NCI-H774 (cell line): ENCODE measurements at regions not wholly inside any gene's neighbourhood (a gene's known extent, or its start where the extent isn't known, plus 50 kb on each side); places are given as distances from the start of the nearest gene placed in this dataset.

Experiments used
- DNase-seq: peaks from one replicate; lab custom pipeline; 2025; lab: John Stamatoyannopoulos, UW

GRCh38 chr11:27287205-27287604 is 75.8 kb downstream of the CCDC34 start:
- DNase-seq: no peak

DNA sequence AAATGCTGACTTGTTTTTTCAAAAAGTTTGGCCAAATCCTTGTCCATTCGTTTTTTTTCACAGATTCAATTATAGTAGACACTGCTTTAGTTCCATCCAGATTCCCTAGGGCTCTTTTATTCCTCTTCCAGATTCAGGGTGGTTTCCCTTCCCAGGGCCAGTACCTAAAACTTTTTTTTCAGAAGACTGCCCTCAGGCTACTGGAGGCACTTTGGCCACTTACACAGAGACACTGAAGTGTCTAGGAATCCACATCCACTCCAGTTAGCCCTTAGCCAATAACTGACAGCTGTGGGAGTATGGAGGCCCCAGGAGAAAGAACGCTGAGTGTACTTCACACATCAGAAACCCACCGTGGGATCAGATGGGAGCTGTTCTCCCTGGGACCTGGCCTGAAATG is 77.3 kb downstream of the CCDC34 start:
- DNase-seq: no peak

DNA sequence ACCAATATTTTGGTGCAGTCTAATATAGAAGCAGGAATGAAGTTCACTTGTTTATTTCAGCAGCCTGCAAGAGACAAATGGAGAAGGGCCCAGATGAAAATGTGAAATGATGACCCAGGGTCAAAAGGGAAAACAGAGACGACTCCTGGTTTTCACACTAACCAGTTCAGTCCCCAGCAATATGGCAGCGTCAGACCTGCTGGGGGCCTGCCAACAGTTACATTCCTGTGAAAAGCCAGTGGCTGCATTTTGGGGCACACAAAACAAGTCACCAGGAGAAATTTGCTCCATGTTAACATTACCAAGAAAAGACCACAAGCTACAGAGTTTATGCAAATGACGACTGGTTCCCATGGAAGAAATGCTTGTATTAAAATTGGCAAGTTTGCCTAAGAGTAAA is 80.2 kb downstream of the CCDC34 start:
- no peak for DNase-seq

- DNase-seq: no peak
These were observed 81.0 kb downstream of the CCDC34 start for GRCh38 chr11:27281740-27282590.

- DNase-seq: no peak
These were observed 81.7 kb downstream of the CCDC34 start for GRCh38 chr11:27281276-27281675.

DNA sequence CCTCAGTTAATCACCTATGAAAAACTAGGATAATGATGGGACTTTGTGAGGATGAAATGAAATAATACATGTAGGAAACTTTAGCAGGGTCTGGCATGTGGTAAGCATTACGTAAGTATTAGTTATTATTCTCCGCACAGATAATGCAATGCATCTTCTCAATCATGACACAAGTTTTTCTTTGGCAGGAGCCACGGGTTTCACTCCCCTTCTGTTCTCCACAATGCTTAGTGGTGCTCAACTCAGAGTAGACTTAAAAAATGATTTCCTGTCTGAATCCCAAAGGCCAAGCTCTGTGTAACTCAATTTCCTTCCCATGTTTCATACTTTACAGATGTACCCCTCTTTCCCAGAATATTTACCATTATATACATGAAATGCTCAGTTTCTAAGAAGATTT is 82.9 kb downstream of the CCDC34 start:
- no peak for DNase-seq

- DNase-seq: no peak
These were observed 83.6 kb downstream of the CCDC34 start for GRCh38 chr11:27279460-27279859.

DNA sequence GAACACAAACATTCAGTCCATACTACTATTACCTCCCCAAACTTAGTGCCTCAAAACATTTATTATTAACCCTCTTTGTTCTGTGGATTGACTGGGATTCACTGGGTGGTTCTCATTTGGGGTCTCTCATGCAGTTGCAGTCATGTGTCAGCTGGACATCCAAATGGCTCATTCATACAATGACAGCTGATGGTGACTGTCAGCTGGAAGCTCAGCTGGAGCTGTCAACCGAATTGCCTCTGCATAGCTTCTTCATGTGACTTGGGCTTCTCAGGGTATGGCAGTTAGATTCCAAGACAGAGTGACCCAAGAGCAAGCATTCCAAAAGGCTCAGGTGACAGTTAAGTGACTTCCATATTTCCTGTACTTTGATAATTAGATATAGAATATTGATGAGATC is 85.2 kb downstream of the CCDC34 start:
- no peak for DNase-seq

DNA sequence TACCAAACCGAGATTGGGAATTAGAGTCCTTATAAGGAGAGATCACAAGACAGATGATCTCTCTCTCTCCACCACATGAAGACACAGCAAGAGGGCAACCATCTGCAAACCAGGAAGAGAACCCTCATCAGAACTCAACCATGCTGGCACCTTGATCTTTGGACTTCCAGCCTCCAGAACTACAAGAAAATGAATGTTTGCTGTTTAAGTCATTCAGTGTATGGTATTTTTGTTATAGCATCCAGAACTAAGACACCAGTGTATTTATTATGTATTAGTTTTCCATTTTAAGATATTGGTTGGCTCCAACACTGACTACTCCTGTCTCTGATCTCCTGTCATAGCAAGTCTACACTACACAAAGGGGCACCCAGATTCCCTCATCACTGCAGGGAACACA is 86.9 kb downstream of the CCDC34 start:
- DNase-seq: no peak

GRCh38 chr11:27274854-27275395 is 88.1 kb downstream of the CCDC34 start:
- DNase-seq: no peak

DNA sequence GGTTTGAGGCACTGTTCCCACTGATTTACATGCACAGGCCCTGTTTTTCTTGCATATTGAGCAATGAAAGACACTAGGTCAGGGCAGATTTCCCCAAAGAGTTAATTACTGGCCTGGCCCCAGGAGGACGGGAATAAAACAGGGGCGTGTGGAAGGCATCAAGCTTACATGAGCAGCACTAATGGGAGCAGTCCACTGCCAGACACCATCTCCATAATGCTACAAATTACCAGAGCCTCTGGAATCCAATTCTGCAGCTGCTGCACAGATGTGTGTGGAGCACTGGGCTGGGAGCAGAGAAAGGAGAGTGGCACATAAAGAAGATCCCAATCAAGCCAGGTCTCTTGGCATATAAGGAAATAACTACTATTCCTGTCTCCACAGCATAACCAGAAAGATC is 96.9 kb downstream of the CCDC34 start:
- DNase-seq: no peak

DNA sequence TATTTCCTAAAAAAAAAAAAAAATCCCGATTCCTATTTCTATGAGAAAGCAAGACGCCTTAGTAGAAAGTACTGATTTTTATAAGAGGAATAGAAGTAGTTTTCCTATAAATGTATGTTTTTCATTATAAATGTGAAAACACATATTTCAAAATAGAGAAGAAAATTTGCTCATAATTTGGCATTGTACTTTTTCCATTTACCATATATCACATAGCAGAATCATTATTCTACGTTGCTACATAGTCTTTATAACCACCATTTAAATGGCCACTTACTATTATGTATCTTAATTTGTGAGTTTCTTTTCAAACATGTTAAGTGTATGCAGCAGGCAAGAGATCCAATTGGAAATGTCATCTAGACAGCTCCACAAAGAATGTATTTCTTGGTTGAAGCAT is 99.0 kb downstream of the CCDC34 start:
- DNase-seq: no peak

DNA sequence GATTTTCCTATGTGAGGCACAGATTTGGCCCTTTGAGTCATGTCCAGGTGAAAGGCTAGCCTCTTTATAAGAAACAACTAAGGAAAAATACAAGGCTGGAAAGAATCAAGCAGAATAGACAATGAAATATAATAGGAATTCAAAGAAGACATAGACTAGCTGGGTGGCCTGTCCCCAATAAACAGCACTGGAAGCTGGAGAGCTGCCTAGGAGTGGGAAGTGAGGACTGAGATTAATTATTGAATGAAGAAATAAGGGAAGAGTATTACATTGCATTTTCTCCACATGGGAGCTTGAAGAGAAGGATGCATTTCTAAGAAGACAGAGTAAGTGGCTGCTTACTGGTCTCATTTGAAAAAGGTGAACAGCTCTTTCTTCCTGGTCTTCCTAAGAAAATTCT is 100.0 kb downstream of the CCDC34 start:
- no peak for DNase-seq

GRCh38 chr11:27255447-27255828 is 107.6 kb downstream of the CCDC34 start:
- DNase-seq: no peak

DNA sequence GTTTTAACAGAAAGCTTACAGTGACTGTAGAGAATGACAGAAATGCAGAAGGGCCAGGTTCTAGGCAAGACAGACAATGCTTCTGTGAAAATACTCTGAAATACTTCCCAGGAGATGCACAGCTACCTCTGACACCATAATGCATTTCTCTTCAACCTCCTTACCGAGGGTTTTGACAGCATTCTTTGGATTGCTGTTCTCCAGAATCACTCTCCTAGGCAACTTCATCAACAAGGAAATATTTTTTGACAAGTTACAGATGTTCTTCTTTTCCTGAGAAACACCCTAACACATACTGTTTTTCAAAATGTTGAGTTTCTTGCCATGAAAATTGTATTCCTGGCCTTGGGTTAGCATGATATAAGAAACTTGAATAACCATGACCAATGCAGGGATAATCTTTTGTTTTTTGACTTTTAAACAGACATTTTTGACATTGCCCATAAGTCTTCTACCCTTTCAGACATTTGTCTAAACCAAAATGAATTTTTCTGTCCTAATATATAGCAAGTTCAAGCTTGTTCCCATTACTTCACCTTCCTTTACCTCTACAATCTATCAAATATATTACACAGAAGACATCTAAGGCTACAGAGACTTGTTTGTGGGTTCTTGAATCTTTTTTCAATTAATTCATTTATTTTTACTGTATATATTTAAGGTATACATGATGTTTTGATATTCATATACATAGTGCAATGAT is 108.1 kb downstream of the CCDC34 start:
- no peak for DNase-seq

- DNase-seq: no peak
These were observed 109.8 kb downstream of the CCDC34 start for GRCh38 chr11:27253224-27253623.

DNA sequence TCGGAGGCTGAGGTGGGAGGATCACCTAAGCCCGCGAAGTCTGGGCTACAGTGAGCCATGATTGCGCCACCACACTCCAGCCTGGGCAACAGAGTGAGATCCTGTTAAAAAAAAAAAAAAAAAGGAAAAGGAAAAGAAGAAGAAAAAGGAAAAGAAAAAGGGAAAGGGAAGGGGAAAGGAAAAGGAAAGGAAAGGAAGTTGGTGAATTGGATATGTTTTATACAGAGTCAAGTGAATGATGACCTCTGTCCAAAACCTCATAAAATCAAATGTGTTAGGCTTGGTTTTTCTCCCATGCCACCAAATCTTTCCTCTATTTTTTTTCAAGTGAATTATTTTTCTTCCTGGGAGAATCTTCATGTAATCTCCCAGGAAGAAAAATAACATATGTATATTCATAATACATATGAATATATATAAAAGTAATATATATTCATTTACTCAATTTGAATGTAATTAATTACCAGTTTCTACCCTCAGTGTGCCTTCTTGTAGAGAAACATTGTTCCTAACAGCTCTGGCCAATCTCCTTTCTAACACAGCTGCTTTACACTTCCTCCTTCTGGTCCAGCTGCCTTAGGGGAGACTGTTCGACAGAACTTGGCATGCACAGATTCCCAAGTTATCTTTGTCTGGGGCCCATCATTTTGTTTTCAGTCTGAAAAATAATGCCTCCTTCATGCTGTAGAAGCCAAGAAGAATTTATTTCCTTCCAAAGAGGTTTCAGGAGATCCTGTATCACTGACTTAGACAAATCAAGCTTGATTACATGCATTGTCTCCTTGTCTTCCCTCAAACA is 111.9 kb downstream of the CCDC34 start:
- no peak for DNase-seq

DNA sequence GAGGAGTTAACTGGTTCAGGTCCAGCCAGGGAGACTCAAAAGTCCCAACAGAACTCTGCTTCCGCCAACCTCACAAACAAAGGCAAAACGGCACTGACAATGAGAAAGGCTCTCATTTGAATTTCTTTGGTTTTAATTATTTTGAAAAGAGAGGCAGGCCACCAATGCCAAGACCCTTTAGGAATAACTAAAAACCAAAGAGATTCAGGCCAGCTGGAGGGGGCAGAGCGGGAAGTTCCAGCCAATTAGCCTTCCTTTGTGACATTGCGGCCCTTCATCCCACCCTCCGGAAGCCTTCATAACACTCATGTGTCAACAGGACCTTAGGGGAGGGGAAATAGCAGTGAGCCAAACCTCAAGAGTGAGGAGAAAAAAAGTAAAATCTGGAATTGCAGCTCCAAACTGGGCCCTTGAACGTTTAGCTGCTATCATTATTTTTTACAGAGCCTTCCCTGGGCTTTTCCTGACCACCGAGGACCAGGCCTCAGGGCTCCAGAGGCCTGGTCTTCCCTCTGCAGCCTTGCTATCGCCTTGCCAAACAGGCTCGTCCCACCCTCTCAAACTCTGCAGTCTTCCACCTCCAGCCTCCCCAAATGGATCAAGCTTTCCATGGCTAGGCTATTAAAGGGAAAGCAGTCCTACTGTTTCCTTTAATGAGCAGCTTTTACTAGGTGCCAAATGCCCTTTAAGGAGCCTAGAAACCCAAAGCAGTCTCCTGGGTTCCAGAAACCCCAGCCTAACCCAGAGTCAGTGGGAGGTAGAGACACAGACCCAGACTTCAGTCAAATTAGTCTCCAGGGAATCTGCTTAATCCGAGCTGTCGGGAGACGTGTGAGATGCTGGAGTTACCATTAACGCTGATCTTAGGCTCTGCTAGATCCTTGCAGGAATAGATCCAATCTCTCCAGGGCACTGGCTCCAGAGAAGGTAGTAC is 114.2 kb downstream of the CCDC34 start:
- no peak for DNase-seq

DNA sequence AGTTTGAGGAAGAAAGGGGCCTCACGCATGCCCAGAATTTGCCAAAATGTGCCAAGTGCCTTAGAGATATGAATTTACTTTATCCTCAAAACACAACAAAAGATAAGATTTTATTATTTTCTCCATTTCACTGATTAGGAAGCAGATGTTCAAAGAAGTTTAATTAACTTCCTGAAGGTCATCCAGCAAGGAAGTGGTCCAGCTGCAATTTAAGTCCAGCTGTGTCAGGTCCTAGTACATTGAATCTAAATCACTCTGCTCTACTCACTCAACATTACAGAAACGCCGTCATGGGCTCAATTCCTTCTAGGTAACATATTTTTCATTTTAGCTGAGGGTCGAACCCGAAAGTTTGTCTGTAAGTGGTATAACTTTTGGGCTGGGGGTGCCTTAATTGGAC is 115.4 kb downstream of the CCDC34 start:
- no peak for DNase-seq

- no peak for DNase-seq
These were observed 116.1 kb downstream of the CCDC34 start for GRCh38 chr11:27246925-27247324.

GRCh38 chr11:27244900-27245299 is 118.1 kb downstream of the CCDC34 start:
- no peak for DNase-seq
